ENCODE measurements at regions not wholly inside any gene's neighbourhood (a gene's known extent, or its start where the extent isn't known, plus 50 kb on each side); places are given as distances from the start of the nearest gene placed in this dataset.

GRCh38 chr1:71231751-71232150 is 150.9 kb upstream of the ZRANB2 start:
- Histone ChIP-seq H3K4me3 (no peak overlapping the region), H3K36me3 (no peaks in the 10 kb centered on the region), H3K27me3 (no peaks in the 10 kb centered on the region), H3K9me3 (no peaks in the 10 kb centered on the region), H3K4me1 (no peaks in the 10 kb centered on the region), H3K27ac (no peak overlapping the region)
- 83 to 94% (median 87%) methylated on average over 1 of the region's 1 CpG for WGBS, 4 donors
- ATAC-seq (no peak), DNase-seq (no peak)
- intact Hi-C loops (cut with DNase I), result no loop called here
- TF ChIP-seq, protein P1, sequence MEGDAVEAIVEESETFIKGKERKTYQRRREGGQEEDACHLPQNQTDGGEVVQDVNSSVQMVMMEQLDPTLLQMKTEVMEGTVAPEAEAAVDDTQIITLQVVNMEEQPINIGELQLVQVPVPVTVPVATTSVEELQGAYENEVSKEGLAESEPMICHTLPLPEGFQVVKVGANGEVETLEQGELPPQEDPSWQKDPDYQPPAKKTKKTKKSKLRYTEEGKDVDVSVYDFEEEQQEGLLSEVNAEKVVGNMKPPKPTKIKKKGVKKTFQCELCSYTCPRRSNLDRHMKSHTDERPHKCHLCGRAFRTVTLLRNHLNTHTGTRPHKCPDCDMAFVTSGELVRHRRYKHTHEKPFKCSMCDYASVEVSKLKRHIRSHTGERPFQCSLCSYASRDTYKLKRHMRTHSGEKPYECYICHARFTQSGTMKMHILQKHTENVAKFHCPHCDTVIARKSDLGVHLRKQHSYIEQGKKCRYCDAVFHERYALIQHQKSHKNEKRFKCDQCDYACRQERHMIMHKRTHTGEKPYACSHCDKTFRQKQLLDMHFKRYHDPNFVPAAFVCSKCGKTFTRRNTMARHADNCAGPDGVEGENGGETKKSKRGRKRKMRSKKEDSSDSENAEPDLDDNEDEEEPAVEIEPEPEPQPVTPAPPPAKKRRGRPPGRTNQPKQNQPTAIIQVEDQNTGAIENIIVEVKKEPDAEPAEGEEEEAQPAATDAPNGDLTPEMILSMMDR (IDR thresholded peaks at IDR 0.05), result no peak
- TF ChIP-seq POLR2A (IDR thresholded peaks at IDR 0.05), result no peak

- intact Hi-C loops (cut with DNase I), result no loop called here
- peak overlapping the region in 1 of 12 donors; percentile 7 for H3K4me3 ChIP-seq
- ATAC-seq, result peak in 2 of 4 donors; percentile 45 to 68
These were observed 148.0 kb upstream of the ZRANB2 start for GRCh38 chr1:71228742-71229365.

DNA sequence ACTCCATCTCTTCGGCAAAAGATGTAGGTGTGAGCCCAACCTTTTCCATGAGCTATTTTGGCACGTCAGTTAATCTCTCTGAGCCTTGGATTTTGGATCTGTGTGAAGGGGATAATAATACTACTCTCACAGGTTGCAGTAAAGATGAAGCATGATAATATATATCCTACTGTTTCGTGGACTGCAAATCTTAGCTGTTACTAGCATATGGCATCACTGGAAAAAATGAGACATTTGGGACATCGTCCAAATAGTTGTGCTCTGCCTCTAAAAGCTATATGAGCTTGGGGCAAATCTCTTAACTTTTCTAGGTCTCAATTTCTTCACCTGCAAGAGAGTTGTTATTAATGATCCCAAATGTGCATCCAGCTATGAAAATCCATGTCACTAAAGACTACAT is 147.4 kb upstream of the ZRANB2 start:
- no peak overlapping the region for H3K4me3 ChIP-seq
- WGBS, 4 donors, result 56 to 64% (median 62%) methylated on average over 4 of the region's 4 CpGs
- intact Hi-C loops (cut with DNase I), result no loop called here
- no peaks in the 10 kb centered on the region for H3K4me1 ChIP-seq
- ATAC-seq (no peak), DNase-seq (no peak)
- no peaks in the 10 kb centered on the region for H3K36me3 ChIP-seq
- TF ChIP-seq, protein P1 (IDR thresholded peaks at IDR 0.05), result no peak
- no peak for TF ChIP-seq POLR2A (IDR thresholded peaks at IDR 0.05)
- H3K9me3 ChIP-seq, result no peaks in the 10 kb centered on the region
- no peak overlapping the region for H3K27ac ChIP-seq
- H3K27me3 ChIP-seq, result no peaks in the 10 kb centered on the region

More at GRCh38 chr1:71228742-71229365, 148.0 kb upstream of the ZRANB2 start:
- H3K27ac ChIP-seq, result no peak overlapping the region
- H3K9me3 ChIP-seq, result no peaks in the 10 kb centered on the region
- no peaks in the 10 kb centered on the region for H3K4me1 ChIP-seq
- H3K27me3 ChIP-seq, result no peaks in the 10 kb centered on the region
- H3K36me3 ChIP-seq, result no peaks in the 10 kb centered on the region
- 21 to 46% (median 30%) methylated on average over 12 of the region's 12 CpGs for WGBS, 4 donors
- DNase-seq, result no peak
- no peak for TF ChIP-seq POLR2A (IDR thresholded peaks at IDR 0.05)
- TF ChIP-seq, protein P1 (IDR thresholded peaks at IDR 0.05), result no peak

DNA sequence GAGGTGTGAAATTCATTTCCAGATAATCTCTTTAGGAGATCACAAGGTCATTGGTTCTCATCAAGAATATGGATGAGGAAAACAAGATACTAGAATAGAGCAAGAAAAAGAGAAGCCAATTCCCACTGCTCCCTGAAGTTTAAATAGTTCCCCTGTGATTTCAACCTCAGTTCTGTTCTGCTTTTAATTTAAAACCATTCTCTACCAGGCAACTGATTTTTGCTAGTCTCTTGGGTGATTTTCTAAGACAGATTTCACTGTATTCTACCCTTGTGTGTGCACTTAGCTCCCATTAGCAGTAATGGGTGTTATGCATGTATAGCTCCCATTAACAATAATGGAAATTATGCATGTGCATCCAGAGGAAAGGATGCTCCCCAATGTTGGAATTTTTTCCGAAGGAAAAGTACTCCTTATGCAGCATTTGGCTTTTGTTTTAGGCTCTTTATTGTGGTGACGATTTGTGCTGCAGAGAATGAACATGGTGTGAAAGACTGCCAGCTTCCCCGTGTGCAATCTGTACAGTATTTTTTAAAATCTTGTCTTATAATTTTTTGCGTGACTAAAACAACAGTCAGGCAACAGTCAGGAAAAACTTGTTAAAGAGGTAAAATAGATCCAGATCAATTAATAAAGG is 144.0 kb upstream of the ZRANB2 start:
- ATAC-seq, result no peak
- H3K4me1 ChIP-seq, result no peaks in the 10 kb centered on the region
- no peak overlapping the region for H3K27ac ChIP-seq
- intact Hi-C loops (cut with DNase I), result no loop called here
- no peaks in the 10 kb centered on the region for H3K36me3 ChIP-seq
- no peak overlapping the region for H3K4me3 ChIP-seq
- TF ChIP-seq POLR2A (IDR thresholded peaks at IDR 0.05), result no peak
- TF ChIP-seq, protein P1 (IDR thresholded peaks at IDR 0.05), result no peak
- 65 to 75% (median 69%) methylated on average over 4 of the region's 4 CpGs for WGBS, 4 donors
- H3K27me3 ChIP-seq, result no peaks in the 10 kb centered on the region
- DNase-seq, result no peak
- peaks cover 0 to 2% (median 0%) of the 10 kb centered on the region in 12 donors for H3K9me3 ChIP-seq
